GM18870 (cell line): ENCODE measurements at regions not wholly inside any gene's neighbourhood (a gene's known extent, or its start where the extent isn't known, plus 50 kb on each side); places are given as distances from the start of the nearest gene placed in this dataset.

Source experiments
- ATAC-seq: cut with Tn5 transposase; IDR thresholded peaks from one replicate; pipeline ENCODE4 v1.9.1; 2021; ENCODE audit warnings: moderate library complexity; ENCODE audit not compliant: unreplicated experiment

GRCh38 chr10:123568751-123569150 is 97.4 kb upstream of the GPR26 start:
- no peak for ATAC-seq

GRCh38 chr10:123569436-123570035 is 96.6 kb upstream of the GPR26 start:
- no peak for ATAC-seq

- no peak for ATAC-seq
These were observed 95.9 kb upstream of the GPR26 start for GRCh38 chr10:123570051-123570897.

- no peak for ATAC-seq
These were observed 95.1 kb upstream of the GPR26 start for GRCh38 chr10:123570898-123571515.

GRCh38 chr10:123571978-123572377 is 94.2 kb upstream of the GPR26 start:
- ATAC-seq, result no peak

- no peak for ATAC-seq
These were observed 92.7 kb upstream of the GPR26 start for GRCh38 chr10:123573236-123574108.

- ATAC-seq, result no peak
These were observed 92.0 kb upstream of the GPR26 start for GRCh38 chr10:123574109-123574698.

GRCh38 chr10:123575105-123575504 is 91.0 kb upstream of the GPR26 start:
- ATAC-seq, result no peak

GRCh38 chr10:123576706-123577105 is 89.4 kb upstream of the GPR26 start:
- no peak for ATAC-seq

GRCh38 chr10:123577921-123578461 is 88.2 kb upstream of the GPR26 start:
- ATAC-seq, result no peak

GRCh38 chr10:123578721-123579120 is 87.4 kb upstream of the GPR26 start:
- no peak for ATAC-seq

GRCh38 chr10:123579675-123580074 is 86.5 kb upstream of the GPR26 start:
- no peak for ATAC-seq

GRCh38 chr10:123580426-123580825 is 85.7 kb upstream of the GPR26 start:
- no peak for ATAC-seq

- ATAC-seq, result no peak
These were observed 84.5 kb upstream of the GPR26 start for GRCh38 chr10:123581656-123582055.

GRCh38 chr10:123582084-123582989 is 83.8 kb upstream of the GPR26 start:
- no peak for ATAC-seq

- ATAC-seq, result no peak
These were observed 82.3 kb upstream of the GPR26 start for GRCh38 chr10:123583639-123584418.

- ATAC-seq, result no peak
These were observed 81.8 kb upstream of the GPR26 start for GRCh38 chr10:123584419-123584775.
